MCF 10A (cell line): ENCODE measurements at regions not wholly inside any gene's neighbourhood (a gene's known extent, or its start where the extent isn't known, plus 50 kb on each side); places are given as distances from the start of the nearest gene placed in this dataset.

ENCODE experiments used
- BruUV-seq: library from RNA; stranded (reverse); fragments of 400-500 nt; replicated peaks from 2 replicates; lab custom pipeline; 2021; lab: Mats Ljungman, UMichigan
- CTCF ChIA-PET: fragments of 300-600 bp; sonication (Branson Sonifier 250); formaldehyde crosslinking; extraction: SDS; loops from one replicate; lab custom pipeline; 2021; ENCODE audit warnings: antibody characterized with exemption, inconsistent platforms; lab: Yijun Ruan, JAX
- POLR2A ChIA-PET: fragments of 300-600, 350-650 bp; sonication (Branson Sonifier 250); formaldehyde crosslinking; extraction: SDS; loops from one replicate; lab custom pipeline; 2020; ENCODE audit warnings: antibody characterized with exemption, inconsistent platforms; lab: Yijun Ruan, JAX
- DNase-seq: peaks from one replicate; pipeline ENCODE4 v3.0.0-alpha.2; 2018; ENCODE audit not compliant: unreplicated experiment
- H3K27ac Mint-ChIP-seq: one replicate; pipeline ENCODE4 v1.8.0; 2022; ENCODE audit warnings: mild to moderate bottlenecking, low read depth, mixed read lengths; ENCODE audit not compliant: unreplicated experiment
- H3K27me3 Mint-ChIP-seq: one replicate; pipeline ENCODE4 v1.8.0; 2022; ENCODE audit warnings: mixed read lengths; ENCODE audit not compliant: insufficient read depth, unreplicated experiment
- H3K36me3 Mint-ChIP-seq: one replicate; pipeline ENCODE4 v1.8.0; 2022; ENCODE audit warnings: mild to moderate bottlenecking, moderate library complexity, mixed read lengths; ENCODE audit not compliant: insufficient read depth, unreplicated experiment
- H3K4me1 Mint-ChIP-seq: one replicate; pipeline ENCODE4 v1.8.0; 2022; ENCODE audit warnings: mixed read lengths; ENCODE audit not compliant: insufficient read depth, unreplicated experiment
- H3K4me3 Mint-ChIP-seq: one replicate; pipeline ENCODE4 v1.8.0; 2022; ENCODE audit warnings: mild to moderate bottlenecking, moderate library complexity, mixed read lengths; ENCODE audit not compliant: unreplicated experiment
- H3K9me3 Mint-ChIP-seq: one replicate; pipeline ENCODE4 v1.8.0; 2022; ENCODE audit warnings: mixed read lengths; ENCODE audit not compliant: unreplicated experiment
- intact Hi-C: fragments of 100-400 bp; cut with micrococcal nuclease; formaldehyde crosslinking; loops from 2 replicates; pipeline ENCODE4 v1.14.1; 2022
- TF ChIP-seq, protein P1 (sequence below): fragments of 200-600 bp; IDR thresholded peaks from one replicate; pipeline ENCODE4 v1.8.0; 2022; ENCODE audit warnings: antibody characterized with exemption, mild to moderate bottlenecking; ENCODE audit not compliant: unreplicated experiment

- DNase-seq = peak; percentile 49
- ChIA-PET POLR2A (no interaction called here), CTCF (interaction anchor here (0.6 kb wide), 2 partner anchors 65 to 267 kb away, joined by 3 read pairs; no protein-coding TSS in a partner anchor)
- intact Hi-C loops = no loop called here
- Mint-ChIP-seq H3K27me3 (no peaks in the 10 kb centered on the region), H3K4me1 (no peaks in the 10 kb centered on the region), H3K4me3 (no peak overlapping the region), H3K27ac (no peak overlapping the region), H3K36me3 (peaks cover 7% of the 10 kb centered on the region), H3K9me3 (peaks cover 50% of the 10 kb centered on the region)
- no TSS peak for BruUV-seq
- TF ChIP-seq, protein P1, sequence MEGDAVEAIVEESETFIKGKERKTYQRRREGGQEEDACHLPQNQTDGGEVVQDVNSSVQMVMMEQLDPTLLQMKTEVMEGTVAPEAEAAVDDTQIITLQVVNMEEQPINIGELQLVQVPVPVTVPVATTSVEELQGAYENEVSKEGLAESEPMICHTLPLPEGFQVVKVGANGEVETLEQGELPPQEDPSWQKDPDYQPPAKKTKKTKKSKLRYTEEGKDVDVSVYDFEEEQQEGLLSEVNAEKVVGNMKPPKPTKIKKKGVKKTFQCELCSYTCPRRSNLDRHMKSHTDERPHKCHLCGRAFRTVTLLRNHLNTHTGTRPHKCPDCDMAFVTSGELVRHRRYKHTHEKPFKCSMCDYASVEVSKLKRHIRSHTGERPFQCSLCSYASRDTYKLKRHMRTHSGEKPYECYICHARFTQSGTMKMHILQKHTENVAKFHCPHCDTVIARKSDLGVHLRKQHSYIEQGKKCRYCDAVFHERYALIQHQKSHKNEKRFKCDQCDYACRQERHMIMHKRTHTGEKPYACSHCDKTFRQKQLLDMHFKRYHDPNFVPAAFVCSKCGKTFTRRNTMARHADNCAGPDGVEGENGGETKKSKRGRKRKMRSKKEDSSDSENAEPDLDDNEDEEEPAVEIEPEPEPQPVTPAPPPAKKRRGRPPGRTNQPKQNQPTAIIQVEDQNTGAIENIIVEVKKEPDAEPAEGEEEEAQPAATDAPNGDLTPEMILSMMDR = no peak
These were observed 457.0 kb upstream of the CDH5 start for GRCh38 chr16:65909310-65910050.

- intact Hi-C loops = no loop called here
- ChIA-PET CTCF (interaction anchor here (0.6 to 0.8 kb wide), 2 partner anchors 67 to 259 kb away, joined by 3 to 4 read pairs; no protein-coding TSS in a partner anchor), POLR2A (no interaction called here)
- Mint-ChIP-seq H3K27me3 (no peaks in the 10 kb centered on the region), H3K4me3 (no peak overlapping the region), H3K27ac (no peak overlapping the region), H3K9me3 (peaks cover 43% of the 10 kb centered on the region), H3K36me3 (peaks cover 7% of the 10 kb centered on the region), H3K4me1 (no peaks in the 10 kb centered on the region)
- DNase-seq = no peak
- no TSS peak for BruUV-seq
- TF ChIP-seq, protein P1 = no peak
These were observed 457.9 kb upstream of the CDH5 start for GRCh38 chr16:65908568-65908967.

DNA sequence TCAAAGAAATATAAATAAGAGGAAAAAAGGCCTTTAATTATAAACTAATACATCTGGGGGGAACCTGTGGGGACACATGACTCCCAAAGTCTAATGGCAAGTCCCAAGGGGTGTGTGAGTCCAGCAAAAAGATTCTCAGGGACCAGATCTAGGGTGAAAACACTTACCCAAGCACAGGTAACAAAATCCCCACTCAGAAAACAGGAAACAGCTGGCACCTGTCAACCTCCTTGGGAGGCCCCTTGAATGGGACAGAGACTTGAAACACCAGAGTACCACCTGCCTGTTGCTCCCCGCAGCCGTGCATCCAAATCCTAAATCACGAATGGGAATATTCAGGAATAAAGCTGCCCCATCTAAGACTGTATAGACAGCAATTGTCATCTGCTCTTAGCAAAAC is 461.2 kb upstream of the CDH5 start:
- intact Hi-C loops = no loop called here
- H3K4me3 Mint-ChIP-seq = no peak overlapping the region
- no peaks in the 10 kb centered on the region for H3K4me1 Mint-ChIP-seq
- ChIA-PET POLR2A (no interaction called here), CTCF (no interaction called here)
- H3K27ac Mint-ChIP-seq = no peak overlapping the region
- H3K36me3 Mint-ChIP-seq = peaks cover 7% of the 10 kb centered on the region
- no peaks in the 10 kb centered on the region for H3K27me3 Mint-ChIP-seq
- BruUV-seq = no TSS peak
- DNase-seq = no peak
- TF ChIP-seq, protein P1 = no peak
- H3K9me3 Mint-ChIP-seq = peaks cover 50% of the 10 kb centered on the region

- Mint-ChIP-seq H3K36me3 (no peaks in the 10 kb centered on the region), H3K27me3 (no peaks in the 10 kb centered on the region), H3K4me1 (no peaks in the 10 kb centered on the region), H3K4me3 (no peak overlapping the region), H3K9me3 (peaks cover 23% of the 10 kb centered on the region), H3K27ac (no peak overlapping the region)
- intact Hi-C loops = no loop called here
- DNase-seq = no peak
- CTCF ChIA-PET = interaction anchor here (0.9 kb wide), 1 partner anchor 108 kb away, joined by 4 read pairs; no protein-coding TSS in a partner anchor
- POLR2A ChIA-PET = no interaction called here
- no TSS peak for BruUV-seq
- TF ChIP-seq, protein P1 = no peak
These were observed 469.9 kb upstream of the CDH5 start for GRCh38 chr16:65896448-65897153.
